PC-3 (cell line): ENCODE measurements at regions not wholly inside any gene's neighbourhood (a gene's known extent, or its start where the extent isn't known, plus 50 kb on each side); places are given as distances from the start of the nearest gene placed in this dataset.

Source experiments
- ATAC-seq: fragments of 200-7000 bp; cut with Tn5 transposase; 2 replicates; pipeline ENCODE4 v1.9.1; 2020; ENCODE audit warnings: mild to moderate bottlenecking, moderate library complexity
- BruUV-seq: library from RNA; stranded (reverse); fragments of 400-500 nt; replicated peaks from 2 replicates; lab custom pipeline; 2021; lab: Mats Ljungman, UMichigan
- CTCF ChIA-PET: fragments of 300-600 bp; sonication (Branson Sonifier 250); formaldehyde crosslinking; loops from one replicate; lab custom pipeline; 2022; ENCODE audit warnings: antibody characterized with exemption; lab: Charles Lee
- POLR2A ChIA-PET: fragments of 300-600 bp; sonication (Branson Sonifier 250); formaldehyde crosslinking; loops from one replicate; lab custom pipeline; 2022; ENCODE audit warnings: antibody characterized with exemption; ENCODE audit not compliant: unreplicated experiment; lab: Charles Lee
- DNase-seq: peaks from one replicate; pipeline ENCODE4 v3.0.0-alpha.2; 2015
- H2AFZ ChIP-seq: fragments of 300-600 bp; sonication (generic); 2 replicates; pipeline ENCODE4 v1.6.0; 2016; ENCODE audit warnings: antibody characterized with exemption, low read length
- H3F3A ChIP-seq: fragments of 300-600 bp; sonication (generic); one replicate; pipeline ENCODE4 v1.6.0; 2017; ENCODE audit warnings: antibody characterized with exemption, low read length, control low read depth, mild to moderate bottlenecking; ENCODE audit not compliant: unreplicated experiment
- H3K27ac ChIP-seq: fragments of 300-600 bp; sonication (generic); 2 replicates; pipeline ENCODE4 v1.5.1; 2016; ENCODE audit warnings: mild to moderate bottlenecking, low read length
- H3K27me3 ChIP-seq: fragments of 300-600 bp; sonication (generic); 2 replicates; pipeline ENCODE4 v1.6.1; 2016; ENCODE audit warnings: low read length, mixed read lengths
- H3K36me3 ChIP-seq: fragments of 300-600 bp; sonication (generic); 2 replicates; pipeline ENCODE4 v1.6.1; 2016; ENCODE audit warnings: low read depth, mixed run types, low read length, mixed read lengths
- H3K4me1 ChIP-seq: fragments of 300-600 bp; sonication (generic); 2 replicates; pipeline ENCODE4 v1.5.1; 2016; ENCODE audit warnings: low read length; ENCODE audit not compliant: insufficient read depth
- H3K4me2 ChIP-seq: fragments of 300-600 bp; sonication (generic); 2 replicates; pipeline ENCODE4 v1.6.0; 2016; ENCODE audit warnings: low read length
- H3K4me3 ChIP-seq: fragments of 300-600 bp; sonication (generic); 2 replicates; pipeline ENCODE4 v1.5.1; 2016; ENCODE audit warnings: mild to moderate bottlenecking, low read length, mixed read lengths
- H3K79me2 ChIP-seq: fragments of 300-600 bp; sonication (generic); 2 replicates; pipeline ENCODE4 v1.6.1; 2017; ENCODE audit warnings: low read length, mixed read lengths
- H3K9ac ChIP-seq: fragments of 300-600 bp; sonication (generic); 2 replicates; pipeline ENCODE4 v1.6.0; 2016; ENCODE audit warnings: mild to moderate bottlenecking, low read length
- H3K9me2 ChIP-seq: fragments of 300-600 bp; sonication (generic); replicated peaks from 2 replicates; pipeline ENCODE4 v1.6.1; 2016; ENCODE audit warnings: mixed run types, low read length, mixed read lengths
- H3K9me3 ChIP-seq: fragments of 300-600 bp; sonication (generic); 2 replicates; pipeline ENCODE4 v1.6.1; 2016; ENCODE audit warnings: low read length, mixed read lengths
- H4K20me1 ChIP-seq: fragments of 300-600 bp; sonication (generic); 2 replicates; pipeline ENCODE4 v1.6.1; 2016; ENCODE audit warnings: low read length, mixed read lengths
- EZH2 ChIP-seq: fragments of 300-600 bp; sonication (generic); IDR thresholded peaks from one replicate; pipeline ENCODE4 v1.6.1; 2017; ENCODE audit warnings: antibody characterized with exemption, mild to moderate bottlenecking, low read length; ENCODE audit not compliant: unreplicated experiment
- EZH2phosphoT487 ChIP-seq: fragments of 300-600 bp; sonication (generic); IDR thresholded peaks from 2 replicates; pipeline ENCODE4 v1.6.1; 2018; ENCODE audit warnings: mild to moderate bottlenecking, antibody characterized with exemption, low read length, borderline replicate concordance
- intact Hi-C: fragments of 100-400 bp; cut with micrococcal nuclease; formaldehyde crosslinking; loops from 2 replicates; pipeline ENCODE4 v1.9.0; 2023
- TF ChIP-seq, protein P1 (sequence below): fragments of 300-600 bp; sonication (generic); conservative IDR thresholded peaks from 2 replicates; pipeline ENCODE4 v1.5.1; 2017; ENCODE audit warnings: antibody characterized with exemption, low read depth, mild to moderate bottlenecking, low read length

DNA sequence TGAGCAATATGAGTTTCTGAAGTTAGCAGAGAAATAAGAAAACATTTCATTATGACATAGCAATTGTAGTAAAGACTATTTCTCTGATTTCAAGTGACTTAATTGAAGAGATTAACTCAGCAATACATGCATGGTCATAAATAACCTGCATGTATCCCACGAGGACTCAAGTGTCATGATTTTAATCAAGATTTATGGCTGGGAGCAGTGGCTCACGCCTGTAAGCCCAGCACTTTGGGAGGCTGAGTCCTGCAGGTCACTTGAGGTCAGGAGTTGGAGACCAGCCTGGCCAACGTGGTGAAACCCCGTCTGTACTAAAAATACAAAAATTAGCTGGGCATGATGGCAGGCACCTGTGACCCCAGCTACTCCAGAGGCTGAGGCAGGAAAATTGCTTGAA is 311.9 kb upstream of the PLD5 start:
- no peak overlapping the region for H3K4me2 ChIP-seq
- H3K9me3 ChIP-seq: no peaks in the 10 kb centered on the region
- no peaks in the 10 kb centered on the region for H3K79me2 ChIP-seq
- ChIA-PET CTCF (no interaction called here), POLR2A (no interaction called here)
- BruUV-seq: no TSS peak
- no peaks in the 10 kb centered on the region for H4K20me1 ChIP-seq
- no peaks in the 10 kb centered on the region for H3K36me3 ChIP-seq
- TF ChIP-seq, protein P1, sequence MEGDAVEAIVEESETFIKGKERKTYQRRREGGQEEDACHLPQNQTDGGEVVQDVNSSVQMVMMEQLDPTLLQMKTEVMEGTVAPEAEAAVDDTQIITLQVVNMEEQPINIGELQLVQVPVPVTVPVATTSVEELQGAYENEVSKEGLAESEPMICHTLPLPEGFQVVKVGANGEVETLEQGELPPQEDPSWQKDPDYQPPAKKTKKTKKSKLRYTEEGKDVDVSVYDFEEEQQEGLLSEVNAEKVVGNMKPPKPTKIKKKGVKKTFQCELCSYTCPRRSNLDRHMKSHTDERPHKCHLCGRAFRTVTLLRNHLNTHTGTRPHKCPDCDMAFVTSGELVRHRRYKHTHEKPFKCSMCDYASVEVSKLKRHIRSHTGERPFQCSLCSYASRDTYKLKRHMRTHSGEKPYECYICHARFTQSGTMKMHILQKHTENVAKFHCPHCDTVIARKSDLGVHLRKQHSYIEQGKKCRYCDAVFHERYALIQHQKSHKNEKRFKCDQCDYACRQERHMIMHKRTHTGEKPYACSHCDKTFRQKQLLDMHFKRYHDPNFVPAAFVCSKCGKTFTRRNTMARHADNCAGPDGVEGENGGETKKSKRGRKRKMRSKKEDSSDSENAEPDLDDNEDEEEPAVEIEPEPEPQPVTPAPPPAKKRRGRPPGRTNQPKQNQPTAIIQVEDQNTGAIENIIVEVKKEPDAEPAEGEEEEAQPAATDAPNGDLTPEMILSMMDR: no peak
- TF ChIP-seq EZH2 (no peak), EZH2phosphoT487 (no peak)
- DNase-seq (no peak), ATAC-seq (no peak)
- no peaks in the 10 kb centered on the region for H3F3A ChIP-seq
- H3K4me3 ChIP-seq: no peak overlapping the region
- intact Hi-C loops: no loop called here
- H2AFZ ChIP-seq: no peak overlapping the region
- no peak overlapping the region for H3K9ac ChIP-seq
- H3K9me2 ChIP-seq: no peaks in the 10 kb centered on the region
- H3K27ac ChIP-seq: no peak overlapping the region
- H3K4me1 ChIP-seq: 0 out of 2 replicates have a peak, but pooled peaks cover 7% of the 10 kb centered on the region
- H3K27me3 ChIP-seq: peaks cover 18% of the 10 kb centered on the region; the same call in 1 of the 2 replicates

DNA sequence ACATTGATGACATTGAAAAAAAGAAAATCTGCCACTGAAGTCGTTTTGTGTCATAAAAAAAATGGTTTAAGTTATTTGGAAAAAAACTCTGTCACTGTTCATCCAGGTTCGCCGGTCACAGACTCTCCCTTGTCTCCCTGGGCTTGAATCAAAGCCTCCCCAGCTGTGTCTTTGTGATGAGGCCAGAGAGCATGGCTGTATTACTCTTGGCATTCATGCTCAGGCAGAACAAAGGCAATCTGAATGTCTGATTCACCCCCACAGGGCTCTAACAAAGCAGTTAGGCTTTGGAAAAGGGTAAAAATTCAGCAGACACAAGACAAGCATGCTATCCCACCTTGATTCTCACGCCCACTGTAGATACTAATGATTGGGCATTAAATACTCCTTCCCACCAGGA is 304.3 kb upstream of the PLD5 start:
- H3K27ac ChIP-seq: no peak overlapping the region
- TF ChIP-seq, protein P1: no peak
- no peak for TF ChIP-seq EZH2phosphoT487
- no peak for TF ChIP-seq EZH2
- H3K9me2 ChIP-seq: no peaks in the 10 kb centered on the region
- no peak overlapping the region for H3K4me2 ChIP-seq
- H3K9me3 ChIP-seq: no peaks in the 10 kb centered on the region
- no peak overlapping the region for H3K4me3 ChIP-seq
- H3K9ac ChIP-seq: no peak overlapping the region
- H3F3A ChIP-seq: no peaks in the 10 kb centered on the region
- peaks cover 52% of the 10 kb centered on the region for H3K27me3 ChIP-seq
- no peaks in the 10 kb centered on the region for H3K79me2 ChIP-seq
- no peak overlapping the region for H2AFZ ChIP-seq
- BruUV-seq: no TSS peak
- POLR2A ChIA-PET: no interaction called here
- CTCF ChIA-PET: no interaction called here
- no peak for ATAC-seq
- H4K20me1 ChIP-seq: no peaks in the 10 kb centered on the region
- no peak for DNase-seq
- intact Hi-C loops: no loop called here
- H3K4me1 ChIP-seq: no peaks in the 10 kb centered on the region
- no peaks in the 10 kb centered on the region for H3K36me3 ChIP-seq

DNA sequence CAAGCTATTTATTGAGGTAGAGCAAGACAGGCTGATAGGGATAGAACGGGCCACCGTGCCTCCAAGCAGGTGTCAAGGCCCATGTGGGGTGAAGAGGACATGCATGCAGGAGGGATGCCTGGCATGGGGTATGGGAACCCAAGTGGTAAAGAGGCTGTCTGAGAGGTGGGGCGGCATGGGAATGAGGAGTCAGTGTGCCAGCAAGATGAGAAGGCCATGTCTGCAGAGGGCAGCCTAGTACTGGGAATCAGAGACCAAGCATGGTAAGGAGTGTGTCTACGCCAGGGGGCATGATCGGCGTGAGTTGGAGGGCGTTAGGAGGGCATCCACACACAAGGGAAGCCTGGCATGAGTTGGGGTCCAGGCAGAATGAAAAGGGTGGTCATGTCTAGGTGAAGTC is 303.7 kb upstream of the PLD5 start:
- ATAC-seq: no peak

More for the DNA sequence above, 303.7 kb upstream of the PLD5 start:
- TF ChIP-seq, protein P1: peak; percentile 55
- TF ChIP-seq EZH2: no peak
- peak; percentile 37 for DNase-seq
- Histone ChIP-seq H3K79me2 (no peaks in the 10 kb centered on the region), H3K4me2 (no peak overlapping the region), H3K4me1 (no peaks in the 10 kb centered on the region), H3K9ac (no peak overlapping the region), H2AFZ (no peak overlapping the region), H3K9me3 (no peaks in the 10 kb centered on the region), H3F3A (no peaks in the 10 kb centered on the region), H3K27me3 (peaks cover 52% of the 10 kb centered on the region), H3K27ac (no peak overlapping the region), H3K36me3 (no peaks in the 10 kb centered on the region), H3K9me2 (no peaks in the 10 kb centered on the region), H3K4me3 (no peak overlapping the region), H4K20me1 (no peaks in the 10 kb centered on the region)
- intact Hi-C loops: no loop called here
- CTCF ChIA-PET: no interaction called here
- POLR2A ChIA-PET: no interaction called here
- no TSS peak for BruUV-seq
